ENCODE measurements at regions not wholly inside any gene's neighbourhood (a gene's known extent, or its start where the extent isn't known, plus 50 kb on each side); places are given as distances from the start of the nearest gene placed in this dataset.

GRCh38 chr6:14275493-14275851, 157.9 kb downstream of the CD83 start:
- no peak for DNase-seq (ENCODE audit: low read depth)

DNA sequence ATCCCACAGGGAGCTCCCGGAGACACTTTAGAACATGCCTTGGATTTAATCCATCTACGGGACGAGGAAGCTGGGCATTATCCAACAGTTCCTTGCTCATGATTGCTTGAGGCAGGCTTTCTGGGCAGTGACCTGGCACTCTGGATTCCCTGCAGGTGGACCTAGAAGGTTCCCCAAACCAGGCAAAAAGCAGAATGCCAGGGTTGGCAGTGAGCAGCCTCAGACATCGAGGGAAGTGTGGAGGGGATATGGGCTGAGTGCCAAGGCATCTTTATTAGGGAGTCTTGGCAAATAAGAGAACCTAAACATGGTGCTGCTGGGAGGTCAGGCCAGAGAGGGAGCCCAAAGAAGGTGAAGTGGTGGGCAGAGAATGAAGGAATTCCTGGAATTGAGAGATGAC, 158.5 kb downstream of the CD83 start:
- no peak for DNase-seq (ENCODE audit: low read depth)

- DNase-seq (ENCODE audit: low read depth), result peak; percentile 48
Measured at GRCh38 chr6:14276667-14277404, 159.3 kb downstream of the CD83 start.

- DNase-seq (ENCODE audit: low read depth), result no peak
Measured at GRCh38 chr6:14277405-14277930, 159.9 kb downstream of the CD83 start.

- no peak for DNase-seq (ENCODE audit: low read depth)
Measured at GRCh38 chr6:14278006-14278405, 160.4 kb downstream of the CD83 start.

- no peak for DNase-seq (ENCODE audit: low read depth)
Measured at GRCh38 chr6:14278446-14278845, 160.9 kb downstream of the CD83 start.

- no peak for DNase-seq (ENCODE audit: low read depth)
Measured at GRCh38 chr6:14280006-14280510, 162.5 kb downstream of the CD83 start.

GRCh38 chr6:14280766-14281293, 163.3 kb downstream of the CD83 start:
- no peak for DNase-seq (ENCODE audit: low read depth)

- no peak for DNase-seq (ENCODE audit: low read depth)
Measured at GRCh38 chr6:14281811-14282660, 164.5 kb downstream of the CD83 start.

DNA sequence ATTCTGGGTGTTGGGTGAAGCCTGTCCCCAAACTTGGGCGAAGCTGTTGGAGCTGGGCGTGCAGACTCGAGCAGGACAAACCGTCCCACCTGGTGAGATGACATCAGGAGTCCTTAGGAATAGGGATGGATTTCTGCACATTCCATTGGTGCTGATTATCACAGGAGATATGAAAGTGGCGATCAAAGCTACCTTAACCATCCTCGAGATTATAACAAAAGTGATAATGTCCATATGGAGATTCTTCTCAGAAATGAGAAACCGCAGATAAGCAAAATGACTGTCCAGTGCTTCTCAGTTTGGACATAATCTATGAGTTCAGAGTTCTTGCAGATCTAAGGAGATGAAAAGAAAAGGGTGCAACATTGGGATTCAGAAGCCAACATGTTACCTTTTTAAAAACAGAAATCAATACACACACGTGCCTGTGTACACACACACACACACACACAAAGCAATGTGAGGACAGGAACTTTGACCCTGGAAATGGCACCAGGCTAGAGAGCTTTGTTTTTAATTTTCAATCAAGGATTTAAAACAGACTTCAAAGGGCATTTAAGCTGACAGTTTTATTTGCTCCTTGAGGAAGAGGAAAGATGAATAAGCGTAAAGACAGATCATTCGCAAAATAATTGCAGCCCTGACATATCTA, 165.4 kb downstream of the CD83 start:
- DNase-seq (ENCODE audit: low read depth), result no peak

DNA sequence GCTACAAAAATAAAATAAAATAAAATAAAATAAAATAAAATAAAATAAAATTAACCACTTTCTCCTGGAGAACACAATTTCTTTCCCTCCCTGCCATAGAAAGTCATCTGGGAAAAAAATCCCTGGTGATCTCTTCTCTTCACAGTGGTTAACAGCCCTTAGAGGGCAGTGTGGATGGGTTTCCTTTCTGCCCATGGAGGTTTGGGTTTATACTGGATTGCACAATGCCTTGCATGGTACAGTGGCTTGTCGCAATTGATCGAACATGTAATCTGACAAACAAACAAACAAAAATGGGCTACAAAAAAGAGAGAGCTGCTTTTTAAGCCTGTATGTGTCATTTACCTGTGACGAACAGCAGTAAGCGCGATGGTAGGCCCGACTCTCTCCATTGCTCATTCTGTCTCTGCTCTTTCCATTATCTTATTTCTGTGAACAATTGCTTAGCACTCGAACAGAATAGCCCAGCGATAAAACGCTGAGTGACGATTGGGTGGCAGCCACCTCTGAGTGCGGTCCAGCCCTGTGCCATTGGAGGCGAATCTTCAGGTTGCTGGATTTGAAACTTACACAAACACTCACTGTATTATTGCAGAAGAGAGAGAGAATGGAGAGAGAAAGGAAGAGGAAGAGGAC, 166.1 kb downstream of the CD83 start:
- DNase-seq (ENCODE audit: low read depth), result no peak

DNA sequence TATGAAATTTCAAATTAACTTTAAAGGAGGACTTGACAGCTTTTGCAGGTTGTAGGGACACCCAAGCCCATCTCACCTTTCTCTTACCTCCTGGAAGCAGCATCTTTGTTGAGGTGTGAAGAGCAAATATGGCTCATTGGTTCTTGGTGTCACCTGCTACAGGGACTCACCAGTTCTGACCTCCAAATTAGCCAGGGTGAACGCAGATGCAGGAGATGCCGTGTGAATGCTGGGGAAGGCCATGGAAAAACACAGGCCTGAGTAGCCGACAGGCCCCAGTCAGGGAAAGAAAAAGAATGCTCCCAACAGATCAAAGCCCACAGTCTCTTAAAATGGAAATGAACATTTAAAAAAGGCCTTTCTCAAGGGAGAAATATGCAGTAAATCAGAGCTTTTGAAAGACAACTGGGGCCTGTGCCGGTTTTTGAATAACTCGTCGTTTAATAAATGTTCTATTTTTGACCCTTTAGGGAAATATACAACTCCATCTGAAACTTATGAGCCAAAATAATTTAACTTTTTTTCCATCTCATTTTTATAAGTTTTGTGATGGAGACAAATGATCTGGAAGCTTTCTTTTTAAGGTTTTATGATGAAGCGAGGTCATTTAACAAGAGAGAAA, 167.5 kb downstream of the CD83 start:
- DNase-seq (ENCODE audit: low read depth), result no peak

GRCh38 chr6:14286144-14286543, 168.6 kb downstream of the CD83 start:
- DNase-seq (ENCODE audit: low read depth), result peak; percentile 93

- no peak for DNase-seq (ENCODE audit: low read depth)
Measured at GRCh38 chr6:14286634-14287428, 169.3 kb downstream of the CD83 start.

- no peak for DNase-seq (ENCODE audit: low read depth)
Measured at GRCh38 chr6:14287707-14288106, 170.1 kb downstream of the CD83 start.

DNA sequence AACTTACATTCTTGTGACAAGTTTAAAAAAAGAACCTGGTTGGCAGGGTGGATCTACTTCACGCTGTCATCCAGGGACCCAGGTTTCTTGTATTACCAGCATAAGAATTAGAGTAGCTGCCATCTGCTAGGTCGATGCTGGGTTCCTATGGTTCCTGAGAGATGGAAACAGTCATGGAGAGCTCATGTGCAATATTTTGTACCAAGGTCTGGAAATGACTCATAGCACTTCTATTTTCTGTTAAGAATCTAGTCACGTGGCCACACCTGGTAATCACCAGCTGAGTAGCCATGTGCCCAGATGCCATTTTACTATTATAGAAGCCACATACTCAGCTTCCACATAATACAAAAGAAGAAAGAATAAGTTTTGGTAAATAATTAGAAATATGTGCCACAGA, 171.3 kb downstream of the CD83 start:
- no peak for DNase-seq (ENCODE audit: low read depth)

DNA sequence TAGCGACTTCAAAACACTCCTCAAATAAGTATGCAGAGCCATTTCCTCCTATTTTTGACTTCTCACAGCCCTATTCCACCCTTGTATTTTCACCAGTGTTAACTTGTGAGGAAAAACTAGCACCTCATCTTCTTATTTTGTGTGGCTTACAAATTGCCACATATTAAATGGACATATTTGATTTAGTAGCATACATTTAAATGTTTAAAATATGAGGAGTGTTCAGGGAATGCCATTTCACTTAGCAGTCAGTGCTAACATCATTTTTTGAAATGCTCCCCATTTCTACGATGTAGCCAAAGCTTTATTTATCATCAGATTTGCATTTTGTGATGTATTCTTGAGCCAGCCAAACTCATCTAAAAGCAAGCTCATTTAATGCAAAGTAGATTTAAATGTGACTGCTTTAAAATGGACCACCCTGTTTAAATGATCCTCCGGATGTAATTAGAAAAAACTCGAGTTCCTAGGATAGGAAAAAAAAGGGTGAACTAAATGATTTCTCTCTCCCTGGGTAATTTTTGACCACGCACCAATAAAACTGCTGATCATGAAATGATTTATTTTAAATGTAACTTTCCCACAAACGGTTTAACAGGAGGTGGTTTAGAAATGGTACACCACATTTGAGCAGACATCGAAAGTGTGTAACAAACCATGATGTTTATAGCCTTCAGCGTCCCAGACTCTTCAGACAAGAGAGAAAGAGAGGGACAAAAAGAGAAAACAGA, 172.6 kb downstream of the CD83 start:
- DNase-seq (ENCODE audit: low read depth), result no peak

GRCh38 chr6:14290772-14291330, 173.3 kb downstream of the CD83 start:
- no peak for DNase-seq (ENCODE audit: low read depth)

GRCh38 chr6:14291331-14291730, 173.8 kb downstream of the CD83 start:
- no peak for DNase-seq (ENCODE audit: low read depth)
